Fibroblast of lung (primary cell): ENCODE measurements at regions not wholly inside any gene's neighbourhood (a gene's known extent, or its start where the extent isn't known, plus 50 kb on each side); places are given as distances from the start of the nearest gene placed in this dataset.

ENCODE experiments used
- CTCF ChIP-seq, 2 donors: IDR thresholded peaks in 1 of 2; conservative IDR thresholded peaks in 1 of 2; 1 replicate in 1 of 2; 2 replicates in 1 of 2; pipeline ENCODE4 v1.5.1; 2011 to 2012; ENCODE audit warnings: low read length in 2 of 2, control low read depth in 1 of 2, inconsistent platforms in 1 of 2, low read depth in 1 of 2, mild to moderate bottlenecking in 1 of 2
- EZH2 ChIP-seq: IDR thresholded peaks from 2 replicates; pipeline ENCODE4 v1.5.1; 2012; ENCODE audit warnings: low read length, control low read depth, mild to moderate bottlenecking; ENCODE audit errors: missing control alignments

- TF ChIP-seq CTCF (conservative IDR thresholded peaks at IDR 0.05 in 1 of 2, IDR thresholded peaks at IDR 0.05 in 1 of 2; ENCODE audit: low read depth in 1 of 2, low read length in 2 of 2) (no peak), EZH2 (no peak)
Measured at GRCh38 chrX:40310447-40310846, 212.7 kb upstream of the BCOR start.
